HEK293 (cell line): ENCODE measurements at regions not wholly inside any gene's neighbourhood (a gene's known extent, or its start where the extent isn't known, plus 50 kb on each side); places are given as distances from the start of the nearest gene placed in this dataset.
"Not testable (repeated sequence)": the region's sequence is repeated elsewhere in the genome, so short reads cannot be mapped to it uniquely, and the experiment has no call there.

Experiments
- CTCF ChIA-PET: fragments of 350-600 bp; formaldehyde crosslinking; extraction: SDS; loops from one replicate; lab custom pipeline; 2021; ENCODE audit warnings: antibody characterized with exemption; lab: Yijun Ruan, JAX
- POLR2A ChIA-PET: fragments of 300-600 bp; formaldehyde crosslinking; extraction: SDS; loops from one replicate; lab custom pipeline; 2020; ENCODE audit warnings: antibody characterized with exemption, inconsistent platforms; lab: Yijun Ruan, JAX
- H3K27ac ChIP-seq: fragments of 200-500 bp; sonication (Bioruptor generic); 2 replicates; pipeline ENCODE4 v1.5.1; 2014; ENCODE audit warnings: low read depth, low read length, control low read depth, inconsistent platforms; ENCODE audit errors: extremely low read depth
- H3K36me3 ChIP-seq, 2 experiments: fragments of 200-500 bp in 1 of 2; sonication (Bioruptor generic) in 1 of 2; 1 replicate in 1 of 2; 2 replicates in 1 of 2; pipeline ENCODE4 v1.5.1; 2014 to 2017; ENCODE audit warnings: inconsistent platforms in 2 of 2, low read length in 2 of 2; ENCODE audit not compliant: control insufficient read depth in 2 of 2, insufficient read depth in 1 of 2
- H3K4me1 ChIP-seq: fragments of 200-500 bp; sonication (Bioruptor generic); 2 replicates; pipeline ENCODE4 v1.5.1; 2014; ENCODE audit warnings: mild to moderate bottlenecking, low read length, inconsistent platforms; ENCODE audit not compliant: control insufficient read depth, insufficient read depth
- H3K4me3 ChIP-seq: 2 replicates; pipeline ENCODE4 v1.5.1; 2011; ENCODE audit warnings: low read depth, mild to moderate bottlenecking, control low read depth, low read length, moderate library complexity
- H3K9me3 ChIP-seq: fragments of 200-500 bp; sonication (Bioruptor generic); 2 replicates; pipeline ENCODE4 v1.5.1; 2014; ENCODE audit warnings: low read depth, low read length, inconsistent platforms; ENCODE audit not compliant: control insufficient read depth, insufficient read depth
- CTCF ChIP-seq: fragments of 450-650 bp; formaldehyde crosslinking; IDR thresholded peaks from 2 replicates; pipeline ENCODE4 v1.5.1; 2016; ENCODE audit warnings: missing biosample characterization, missing genetic modification characterization
- GLIS1 ChIP-seq: fragments of 450-650 bp; formaldehyde crosslinking; IDR thresholded peaks from 2 replicates; pipeline ENCODE4 v1.5.1; 2016; ENCODE audit warnings: missing biosample characterization, missing genetic modification characterization
- HOXD13 ChIP-seq: sonication (generic); formaldehyde crosslinking; IDR thresholded peaks from 2 replicates; pipeline ENCODE4 v1.8.0; 2022; ENCODE audit warnings: missing genetic modification reagents, borderline replicate concordance
- PRDM10 ChIP-seq: fragments of 450-650 bp; formaldehyde crosslinking; IDR thresholded peaks from 2 replicates; pipeline ENCODE4 v1.5.1; 2016; ENCODE audit warnings: missing biosample characterization, missing genetic modification characterization
- PRDM6 ChIP-seq: fragments of 450-650 bp; formaldehyde crosslinking; IDR thresholded peaks from 2 replicates; pipeline ENCODE4 v1.5.1; 2017; ENCODE audit warnings: missing biosample characterization, missing genetic modification characterization
- SETDB1 ChIP-seq: IDR thresholded peaks from one replicate; pipeline ENCODE4 v1.6.1; 2017; ENCODE audit warnings: mild to moderate bottlenecking, low read length, moderate library complexity, mixed read lengths; ENCODE audit not compliant: insufficient read length
- SP2 ChIP-seq: fragments of 450-650 bp; formaldehyde crosslinking; IDR thresholded peaks from 2 replicates; pipeline ENCODE4 v1.5.1; 2016; ENCODE audit warnings: missing biosample characterization, missing genetic modification characterization
- ZBTB20 ChIP-seq: fragments of 450-650 bp; formaldehyde crosslinking; IDR thresholded peaks from 2 replicates; pipeline ENCODE4 v1.5.1; 2016; ENCODE audit warnings: missing biosample characterization, missing genetic modification characterization
- ZBTB26 ChIP-seq: fragments of 450-650 bp; formaldehyde crosslinking; optimal IDR thresholded peaks from 2 replicates; pipeline ENCODE3; 2016; ENCODE audit warnings: missing biosample characterization, mild to moderate bottlenecking, missing genetic modification characterization
- ZIC2 ChIP-seq: fragments of 450-650 bp; formaldehyde crosslinking; IDR thresholded peaks from 2 replicates; pipeline ENCODE4 v1.5.1; 2016; ENCODE audit warnings: missing biosample characterization, missing genetic modification characterization
- ZNF202 ChIP-seq: fragments of 450-650 bp; formaldehyde crosslinking; IDR thresholded peaks from 2 replicates; pipeline ENCODE4 v1.5.1; 2016; ENCODE audit warnings: missing biosample characterization, missing genetic modification characterization, borderline replicate concordance
- ZNF211 ChIP-seq: fragments of 450-650 bp; formaldehyde crosslinking; IDR thresholded peaks from 2 replicates; pipeline ENCODE4 v1.5.1; 2016; ENCODE audit warnings: low read depth, missing biosample characterization, missing genetic modification characterization
- ZNF335 ChIP-seq: fragments of 450-650 bp; formaldehyde crosslinking; conservative IDR thresholded peaks from 2 replicates; pipeline ENCODE4 v1.5.1; 2016; ENCODE audit warnings: missing biosample characterization, missing genetic modification characterization
- ZNF548 ChIP-seq: fragments of 450-650 bp; formaldehyde crosslinking; IDR thresholded peaks from 2 replicates; pipeline ENCODE4 v1.5.1; 2016; ENCODE audit warnings: missing biosample characterization, missing genetic modification characterization
- ZNF549 ChIP-seq: fragments of 450-650 bp; IDR thresholded peaks from 2 replicates; pipeline ENCODE4 v1.5.1; 2018; ENCODE audit warnings: missing biosample characterization, missing genetic modification characterization, mild to moderate bottlenecking, inconsistent platforms, moderate library complexity
- ZNF555 ChIP-seq: fragments of 450-650 bp; formaldehyde crosslinking; conservative IDR thresholded peaks from 2 replicates; pipeline ENCODE4 v1.5.1; 2017; ENCODE audit warnings: missing biosample characterization, mild to moderate bottlenecking, missing genetic modification characterization, inconsistent platforms
- ZNF600 ChIP-seq: fragments of 450-650 bp; formaldehyde crosslinking; IDR thresholded peaks from 2 replicates; pipeline ENCODE4 v1.5.1; 2016; ENCODE audit warnings: missing biosample characterization, missing genetic modification characterization
- ZNF707 ChIP-seq: fragments of 450-650 bp; formaldehyde crosslinking; IDR thresholded peaks from 2 replicates; pipeline ENCODE4 v1.5.1; 2016; ENCODE audit warnings: missing biosample characterization, missing genetic modification characterization
- ZSCAN4 ChIP-seq: fragments of 450-650 bp; formaldehyde crosslinking; IDR thresholded peaks from 2 replicates; pipeline ENCODE4 v1.5.1; 2017; ENCODE audit warnings: missing biosample characterization, missing genetic modification characterization

DNA sequence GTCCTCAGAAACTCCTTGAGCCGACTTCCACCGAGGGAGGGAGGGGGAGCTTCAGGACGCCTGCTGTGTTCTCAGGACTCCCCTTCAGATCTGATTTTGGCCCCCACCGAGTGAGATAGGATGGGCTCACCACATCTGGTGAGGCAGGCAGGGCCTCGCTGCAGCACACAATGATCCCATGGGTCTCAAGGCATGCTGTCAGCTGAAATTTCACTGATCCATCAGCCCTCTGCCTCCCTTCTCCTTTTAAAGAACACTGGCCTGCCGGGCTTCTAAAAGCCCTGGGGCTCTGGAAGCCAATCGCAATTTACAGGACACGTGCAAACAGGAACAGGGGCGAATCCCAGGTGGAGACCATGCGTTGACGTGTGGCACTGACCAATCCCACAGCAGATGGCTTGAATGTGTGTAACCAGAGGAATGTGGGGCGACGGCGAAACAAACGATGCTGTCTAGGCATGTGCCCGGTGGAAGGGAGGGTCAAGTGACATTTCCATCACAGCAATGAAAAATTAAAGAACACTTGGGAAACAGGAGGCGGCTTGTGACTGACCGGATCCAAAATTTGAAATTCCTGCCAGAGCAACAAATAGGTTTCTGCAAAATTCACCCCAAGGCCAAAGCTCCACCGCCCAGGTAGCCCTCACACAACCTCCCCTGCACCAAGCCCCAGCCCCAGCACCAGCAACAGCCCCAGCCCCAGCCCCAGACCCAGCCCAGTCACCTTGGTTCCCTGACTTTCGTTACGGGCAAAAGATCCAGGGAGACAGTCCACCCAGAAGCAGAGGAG is 167.1 kb upstream of the ZNF337 start:
- Histone ChIP-seq H3K27ac (no peak overlapping the region), H3K4me3 (peak overlapping the region; percentile 36), H3K9me3 (no peaks in the 10 kb centered on the region), H3K36me3 (no peaks in the 10 kb centered on the region), H3K4me1 (no peaks in the 10 kb centered on the region; the same call in 1 of the 2 replicates)
- POLR2A ChIA-PET, result no interaction called here
- CTCF ChIA-PET, result no interaction called here
- TF ChIP-seq ZNF211 (tag by site-specific recombination), result no peak
- TF ChIP-seq ZNF549 (tag by site-specific recombination), result no peak
- TF ChIP-seq PRDM10 (tag by site-specific recombination), result peak; percentile 67
- peak; percentile 25 for TF ChIP-seq SP2
- no peak for TF ChIP-seq ZNF600
- no peak for TF ChIP-seq HOXD13 (CRISPR knock-in tag)
- peak; percentile 49 for TF ChIP-seq ZIC2
- peak; percentile 29 for TF ChIP-seq ZNF335 (tag by site-specific recombination)
- no peak for TF ChIP-seq ZNF555 (tag by site-specific recombination)
- no peak for TF ChIP-seq PRDM6
- no peak for TF ChIP-seq ZNF707 (tag by site-specific recombination)
- TF ChIP-seq GLIS1 (tag by site-specific recombination), result peak; percentile 58
- no peak for TF ChIP-seq ZNF202 (tag by site-specific recombination)
- no peak for TF ChIP-seq ZBTB20 (tag by site-specific recombination)
- TF ChIP-seq ZNF548, result no peak
- TF ChIP-seq SETDB1, result no peak

DNA sequence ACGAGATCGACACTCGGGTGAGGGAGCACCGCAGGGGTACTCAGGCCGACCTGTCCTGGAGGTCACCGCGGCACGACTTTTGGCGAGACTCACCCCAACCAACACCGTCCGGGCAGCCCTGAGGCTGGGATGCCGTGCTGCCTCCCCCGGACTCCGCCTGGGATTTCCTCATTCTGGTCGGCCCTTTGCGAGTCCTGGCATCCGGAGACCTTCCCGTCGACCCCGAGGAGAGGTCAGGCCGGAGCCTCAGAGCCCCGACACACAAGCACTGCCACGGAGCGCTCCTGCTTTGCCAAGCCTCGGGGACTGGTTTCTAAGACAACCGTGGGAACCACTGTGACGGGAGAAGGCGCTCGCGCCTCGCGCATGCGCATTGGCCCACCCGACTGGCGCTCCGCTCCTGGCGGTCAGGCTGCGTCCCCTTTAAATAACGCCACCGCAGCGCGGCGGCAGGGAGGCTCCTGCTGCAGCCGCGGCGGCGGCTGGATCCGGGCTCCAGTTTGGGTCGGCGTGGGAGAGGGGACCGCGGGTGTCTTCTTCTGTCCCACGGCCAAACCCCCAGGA is 166.4 kb upstream of the ZNF337 start:
- POLR2A ChIA-PET, H3K36me3 ChIP-seq, H3K9me3 ChIP-seq, H3K27ac ChIP-seq, H3K4me1 ChIP-seq, CTCF ChIA-PET: not testable (repeated sequence)
- 0 out of 2 replicates have a peak, but pooled peaks have one; percentile 67 for TF ChIP-seq ZSCAN4 (tag by site-specific recombination)
- peak; percentile 51 for TF ChIP-seq ZBTB26 (tag by site-specific recombination)
- TF ChIP-seq CTCF (tag by site-specific recombination), result peak; percentile 18; the same call in 1 of the 2 replicates
- H3K4me3 ChIP-seq, result peak overlapping the region; percentile 36
